HAP-1 (cell line): ENCODE measurements at regions not wholly inside any gene's neighbourhood (a gene's known extent, or its start where the extent isn't known, plus 50 kb on each side); places are given as distances from the start of the nearest gene placed in this dataset.

Source experiments
- DNase-seq, 2 experiments: peaks; one replicate each; pipeline ENCODE4 v3.0.0-alpha.2; 2016 to 2020; ENCODE audit warnings: low spot score in 2 of 2
- H3K27me3 ChIP-seq: fragments of 250-450 bp; sonication (Bioruptor Pico); 2 replicates; pipeline ENCODE4 v1.5.1; 2020; ENCODE audit warnings: low read depth, mild to moderate bottlenecking, moderate library complexity
- H3K36me3 ChIP-seq: fragments of 250-450 bp; sonication (Bioruptor Pico); replicated peaks from 2 replicates; pipeline ENCODE4 v1.5.1; 2020; ENCODE audit warnings: mild to moderate bottlenecking
- H3K4me1 ChIP-seq: fragments of 250-450 bp; sonication (Bioruptor Pico); 2 replicates; pipeline ENCODE4 v1.5.1; 2020; ENCODE audit warnings: mild to moderate bottlenecking
- H3K4me3 ChIP-seq: fragments of 250-450 bp; sonication (Bioruptor Pico); 2 replicates; pipeline ENCODE4 v1.5.1; 2020; ENCODE audit warnings: mild to moderate bottlenecking, moderate library complexity
- H3K9me3 ChIP-seq: fragments of 250-450 bp; sonication (Bioruptor Pico); 2 replicates; pipeline ENCODE4 v1.5.1; 2020; ENCODE audit warnings: mild to moderate bottlenecking, moderate library complexity
- in situ Hi-C: fragments of 300-500 bp; cut with MboI; formaldehyde crosslinking; loops from 3 replicates; pipeline ENCODE4 v1.14.3; 2020; ENCODE audit warnings: low sequenced_read_pairs, inconsistent platforms, mixed read lengths

DNA sequence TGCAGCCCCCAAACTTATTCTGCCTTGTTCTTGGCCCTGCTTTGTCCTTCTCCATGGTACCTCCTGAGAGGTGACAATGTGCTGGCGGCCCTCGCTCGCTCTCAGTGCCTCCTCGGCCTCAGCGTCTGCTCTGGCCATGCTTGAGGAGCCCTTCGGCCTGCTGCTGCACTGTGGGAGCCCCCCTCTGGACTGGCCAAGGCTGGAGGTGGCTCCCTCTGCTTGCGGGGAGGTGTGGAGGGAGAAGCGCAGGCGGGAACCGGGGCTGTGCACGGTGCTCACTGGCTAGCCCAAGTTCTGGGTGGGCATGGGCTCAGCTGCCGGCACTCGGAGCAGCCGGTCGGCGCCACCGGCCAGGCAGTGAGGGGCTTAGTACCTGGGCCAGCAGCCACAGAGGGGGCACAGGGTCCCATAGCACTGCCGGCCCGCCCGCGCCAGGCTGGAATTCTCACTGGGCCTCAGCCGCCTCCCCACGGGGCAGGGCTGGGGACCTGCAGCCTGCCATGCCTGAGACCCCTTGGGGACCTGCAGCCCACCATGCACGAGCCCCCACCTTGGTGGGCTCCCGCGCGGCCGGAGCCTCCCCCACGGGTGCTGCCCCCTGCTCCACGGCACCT, 55.9 kb upstream of the RALGAPA2 start:
- Histone ChIP-seq H3K4me1 (no peaks in the 10 kb centered on the region), H3K27me3 (no peaks in the 10 kb centered on the region), H3K4me3 (no peak overlapping the region), H3K9me3 (no peaks in the 10 kb centered on the region; the same call in 1 of the 2 replicates), H3K36me3 (no peaks in the 10 kb centered on the region)
- DNase-seq: no peak
- in situ Hi-C loops: no loop called here

DNA sequence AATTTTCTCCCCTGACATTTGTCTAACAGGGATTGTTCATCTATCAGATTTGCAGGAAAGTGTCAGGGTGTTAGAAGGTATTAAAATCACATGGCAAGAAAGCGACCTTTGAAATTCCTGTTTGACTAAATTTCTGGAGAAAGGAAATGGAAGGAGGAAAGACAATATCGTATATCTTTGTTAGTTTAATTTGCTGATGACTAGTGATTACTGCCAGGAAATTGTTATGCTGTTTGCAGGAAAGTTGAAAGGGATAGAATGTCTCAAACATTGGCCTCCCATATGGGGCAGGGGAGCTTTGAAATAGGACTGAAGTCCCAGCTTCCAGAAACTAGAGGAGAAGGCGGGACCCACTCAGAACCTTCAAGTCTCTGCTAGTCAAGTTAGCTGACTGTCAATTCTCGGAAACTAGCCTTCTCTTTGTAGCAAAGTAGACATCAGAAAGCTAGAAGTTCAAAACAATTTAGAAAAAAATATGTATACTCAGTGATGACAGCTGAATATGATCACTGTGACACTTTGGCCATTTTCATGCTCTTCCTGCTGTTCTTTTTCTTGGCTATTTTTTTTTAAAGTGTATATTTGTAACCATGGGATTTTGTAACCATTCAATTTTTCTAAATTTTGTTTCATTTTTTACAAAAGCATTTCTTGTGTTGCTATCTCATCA, 53.4 kb upstream of the RALGAPA2 start:
- in situ Hi-C loops: no loop called here
- no peak overlapping the region for H3K4me3 ChIP-seq
- no peak for DNase-seq
- no peaks in the 10 kb centered on the region for H3K27me3 ChIP-seq
- no peaks in the 10 kb centered on the region for H3K4me1 ChIP-seq
- H3K36me3 ChIP-seq: no peaks in the 10 kb centered on the region
- no peaks in the 10 kb centered on the region; the same call in 1 of the 2 replicates for H3K9me3 ChIP-seq

GRCh38 chr20:20763650-20764049, 51.2 kb upstream of the RALGAPA2 start:
- H3K4me1 ChIP-seq: no peaks in the 10 kb centered on the region
- in situ Hi-C loops: no loop called here

More at GRCh38 chr20:20763650-20764049, 51.2 kb upstream of the RALGAPA2 start:
- Histone ChIP-seq H3K36me3 (no peaks in the 10 kb centered on the region), H3K27me3 (no peaks in the 10 kb centered on the region), H3K9me3 (no peaks in the 10 kb centered on the region; the same call in 1 of the 2 replicates), H3K4me3 (no peak overlapping the region)
- no peak for DNase-seq
